NT2/D1 (cell line): ENCODE measurements at regions not wholly inside any gene's neighbourhood (a gene's known extent, or its start where the extent isn't known, plus 50 kb on each side); places are given as distances from the start of the nearest gene placed in this dataset.

Experiments used
- SUZ12 ChIP-seq: IDR thresholded peaks from 2 replicates; pipeline ENCODE4 v1.6.1; 2011; ENCODE audit not compliant: insufficient read length, insufficient read depth; ENCODE audit errors: extremely low read depth
- YY1 ChIP-seq: IDR thresholded peaks from 2 replicates; pipeline ENCODE4 v1.6.1; 2011; ENCODE audit not compliant: insufficient read length, insufficient read depth
- ZNF274 ChIP-seq: IDR thresholded peaks from 2 replicates; pipeline ENCODE4 v1.6.1; 2011; ENCODE audit warnings: mild to moderate bottlenecking, low read depth, low read length

- TF ChIP-seq ZNF274: no peak
- TF ChIP-seq YY1: no peak
- TF ChIP-seq SUZ12: no peak
Measured at GRCh38 chr21:15306271-15306670, 241.5 kb upstream of the NRIP1 start.
